ENCODE measurements at regions not wholly inside any gene's neighbourhood (a gene's known extent, or its start where the extent isn't known, plus 50 kb on each side); places are given as distances from the start of the nearest gene placed in this dataset.

- TF ChIP-seq PATZ1 (CRISPR knock-in tag; IDR thresholded peaks at IDR 0.05) = no peak
- TF ChIP-seq ZBTB26 (CRISPR knock-in tag; IDR thresholded peaks at IDR 0.05; ENCODE audit: borderline replicate concordance) = no peak
- TF ChIP-seq HNRNPK (IDR thresholded peaks at IDR 0.05; ENCODE audit: low read depth, low read length, poor library complexity, severe bottlenecking) = no peak
- TF ChIP-seq ADNP (CRISPR knock-in tag; IDR thresholded peaks at IDR 0.05) = no peak
- no peak for TF ChIP-seq KLF16 (CRISPR knock-in tag; IDR thresholded peaks at IDR 0.05)
- TF ChIP-seq KLF6 (CRISPR knock-in tag; IDR thresholded peaks at IDR 0.05) = no peak
- TF ChIP-seq RFX5 (IDR thresholded peaks at IDR 0.05; ENCODE audit: low read depth, low read length) = no peak
- TF ChIP-seq E2F1 (CRISPR knock-in tag; IDR thresholded peaks at IDR 0.05) = no peak
Observed at GRCh38 chr14:98612434-98613200, 659.4 kb downstream of the BCL11B start (continued).

- H3K9me3 ChIP-seq (ENCODE audit: low read length) = peaks cover 74% of the 10 kb centered on the region
- H3K9ac ChIP-seq (ENCODE audit: insufficient read depth, low read depth, low read length) = no peak overlapping the region
- H3K36me3 ChIP-seq (replicated peaks in 1 of 2; ENCODE audit: control insufficient read depth in 1 of 2, insufficient read depth in 2 of 2, low read length in 2 of 2) = no peaks in the 10 kb centered on the region
- DNase-seq (ENCODE audit: low spot score) (no peak), FAIRE-seq (no peak), ATAC-seq (no peak)
- in situ Hi-C loops (cut with HindIII; ENCODE audit: extremely low pct_ligation_motif_present, low pct_unique_long_range_greater_than_20kb) = no loop called here
- no peaks in the 10 kb centered on the region for H3K27me3 ChIP-seq (ENCODE audit: control insufficient read depth in 1 of 2, insufficient read depth in 2 of 2, low read length in 2 of 2)
- H3K79me2 ChIP-seq (ENCODE audit: insufficient read depth, low read length) = no peaks in the 10 kb centered on the region
- POLR2A ChIA-PET = no interaction called here
- TF ChIP-seq IKZF4 (CRISPR knock-in tag; IDR thresholded peaks at IDR 0.05; ENCODE audit: borderline replicate concordance, low read depth, not compliant biosample characterization) (no peak), ZNF562 (CRISPR knock-in tag; IDR thresholded peaks at IDR 0.05; ENCODE audit: borderline replicate concordance) (no peak), SNRNP70 (IDR thresholded peaks at IDR 0.05; ENCODE audit: low read depth, low read length) (no peak), NR2F6 (IDR thresholded peaks at IDR 0.05) (no peak), NR2F6 (CRISPR knock-in tag; IDR thresholded peaks at IDR 0.05) (no peak), ZFP90 (CRISPR knock-in tag; IDR thresholded peaks at IDR 0.05; ENCODE audit: borderline replicate concordance) (no peak)
- H3K4me3 ChIP-seq (replicated peaks in 1 of 3; ENCODE audit: insufficient read depth in 1 of 3, low read depth in 2 of 3, low read length in 3 of 3) = no peak overlapping the region
- no peaks in the 10 kb centered on the region for H3K4me1 ChIP-seq (ENCODE audit: insufficient read depth, low read length)
- no peak overlapping the region for H3K4me2 ChIP-seq (ENCODE audit: low read depth, low read length)
- WGBS (ENCODE audit: low lambda C conversion rate) = 0% methylated on average over 3 of the region's 3 CpGs
- no peak overlapping the region for H2AFZ ChIP-seq (ENCODE audit: low read length)
- H3K27ac ChIP-seq (ENCODE audit: extremely low read length, insufficient read depth, low read length) = no peak overlapping the region
- CTCF ChIA-PET (ENCODE audit: low intra/inter-chr PET ratio, low total read pairs) = no interaction called here
- intact Hi-C loops (cut with micrococcal nuclease; ENCODE audit: unreplicated experiment) = no loop called here
- no peaks in the 10 kb centered on the region for H4K20me1 ChIP-seq (ENCODE audit: insufficient read depth, low read length)
- BruUV-seq (replicated peaks) = no TSS peak
Observed at GRCh38 chr14:98614741-98615140, 657.3 kb downstream of the BCL11B start.

All from HepG2 (cell line).